IPS-11a (cell line): ENCODE measurements at regions not wholly inside any gene's neighbourhood (a gene's known extent, or its start where the extent isn't known, plus 50 kb on each side); places are given as distances from the start of the nearest gene placed in this dataset.

Experiments
- H3K4me3 ChIP-seq: one replicate; pipeline ENCODE4 v1.5.1; 2013; ENCODE audit warnings: low read depth, low read length, control low read depth

- H3K4me3 ChIP-seq, result no peak overlapping the region
These were observed 66.9 kb upstream of the BAIAP2L1 start for GRCh38 chr7:98467570-98468312.

- no peak overlapping the region for H3K4me3 ChIP-seq
These were observed 64.1 kb upstream of the BAIAP2L1 start for GRCh38 chr7:98465022-98465421.

DNA sequence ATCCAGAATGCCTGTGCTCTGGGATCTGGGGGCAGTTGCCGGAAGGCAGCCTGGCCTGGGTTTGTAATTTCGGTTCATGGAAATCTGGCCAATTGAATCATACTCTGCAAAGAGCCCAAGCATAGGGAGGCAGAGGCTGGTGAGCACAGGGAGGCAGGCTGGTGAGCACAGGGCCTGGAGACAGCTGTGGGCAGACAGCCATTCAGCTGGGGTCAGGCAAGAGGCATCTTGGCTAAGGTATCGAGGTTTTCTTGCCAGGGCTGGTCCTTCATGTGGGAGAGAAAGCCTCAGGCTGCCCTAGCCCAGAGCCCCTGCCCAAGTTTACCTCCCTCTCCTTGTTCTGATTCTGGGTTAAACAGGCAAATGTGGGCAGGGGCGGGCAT lies 63.7 kb upstream of the BAIAP2L1 start:
- no peak overlapping the region for H3K4me3 ChIP-seq

DNA sequence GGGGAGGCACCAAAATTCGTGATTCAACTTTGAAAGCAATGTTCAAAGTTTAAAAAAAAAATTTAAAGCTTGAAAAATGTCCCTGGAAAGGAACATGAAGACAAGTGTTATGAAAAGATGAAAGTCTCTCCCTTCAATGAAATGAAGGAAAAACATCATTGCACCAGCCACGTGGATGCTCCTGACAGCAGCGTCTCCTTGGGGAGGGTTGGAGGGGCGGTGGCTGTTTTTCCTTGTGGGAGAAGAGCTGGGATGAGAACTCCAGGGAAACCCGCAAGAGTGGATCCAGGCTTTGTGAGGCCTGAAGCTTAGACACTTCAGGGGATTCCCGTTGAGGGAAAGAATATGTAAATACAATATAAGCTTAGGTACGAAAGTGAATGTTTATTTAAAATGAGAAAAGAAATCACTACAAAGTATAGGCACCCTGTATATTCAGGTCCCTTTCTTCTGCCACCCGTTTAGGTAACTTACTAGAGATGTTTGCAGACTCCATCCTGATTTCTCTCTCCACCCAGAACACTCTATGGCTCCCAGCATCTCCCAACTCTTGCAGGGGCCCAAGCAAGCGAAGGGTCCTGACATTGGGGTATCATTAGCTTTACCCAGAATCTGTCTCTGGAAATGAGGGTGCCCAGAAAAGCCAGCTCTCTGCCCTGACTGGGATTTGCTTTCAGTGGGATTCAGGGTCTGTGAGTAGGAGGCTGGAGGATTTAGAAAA lies 63.1 kb upstream of the BAIAP2L1 start:
- no peak overlapping the region for H3K4me3 ChIP-seq

DNA sequence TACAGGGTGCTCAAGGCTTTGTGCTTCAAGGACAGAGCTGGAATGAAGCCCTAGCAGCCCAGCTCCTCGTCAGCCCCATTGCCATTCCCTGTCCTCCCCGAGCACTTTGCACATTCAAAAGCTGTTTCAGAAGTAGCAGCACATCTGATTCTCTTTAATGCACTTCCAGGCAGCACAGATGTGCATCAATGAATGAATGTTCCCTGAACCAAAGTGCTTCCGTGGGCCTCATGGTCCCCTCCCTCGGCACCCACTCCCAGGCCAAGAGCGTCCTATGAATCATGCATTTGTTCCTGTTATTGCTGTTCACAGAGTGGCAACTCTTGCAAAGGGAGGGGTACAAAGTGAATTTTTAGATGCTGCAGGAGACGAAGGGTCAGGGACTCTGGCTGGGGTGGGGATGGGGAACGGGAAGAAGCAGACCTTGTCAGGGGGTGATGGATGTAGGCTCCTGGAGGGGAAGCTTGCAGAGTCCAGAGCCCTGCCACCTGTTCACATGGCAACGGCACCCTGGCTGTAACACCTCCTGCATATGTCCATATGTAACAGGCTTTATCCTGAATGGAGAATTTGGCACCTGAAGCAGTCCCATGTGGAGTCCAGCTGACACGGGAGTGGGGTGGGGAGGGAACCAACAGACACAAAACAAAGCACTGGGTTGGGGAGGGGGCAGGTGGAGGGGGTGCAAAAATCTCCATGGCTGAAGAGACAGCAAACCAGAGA lies 62.2 kb upstream of the BAIAP2L1 start:
- H3K4me3 ChIP-seq, result no peak overlapping the region

DNA sequence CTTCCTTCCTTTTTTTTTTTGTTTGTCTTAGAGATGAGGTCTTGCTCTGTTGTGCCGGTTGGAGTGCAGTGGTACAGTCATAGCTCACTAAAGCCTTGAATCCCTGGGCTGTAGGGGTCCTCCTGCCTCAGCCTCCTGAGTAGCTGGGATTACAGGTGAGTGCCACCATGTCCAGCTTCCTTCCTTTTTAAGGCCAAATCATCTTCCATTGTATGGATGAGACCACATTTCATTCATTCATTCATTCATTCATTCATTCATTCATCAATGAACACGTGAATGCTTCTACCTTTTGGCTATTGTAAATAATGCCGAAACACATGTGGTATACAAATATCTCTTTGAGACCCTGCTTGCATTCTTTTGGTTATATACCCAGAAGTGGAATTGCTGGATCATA lies 60.0 kb upstream of the BAIAP2L1 start:
- no peak overlapping the region for H3K4me3 ChIP-seq

- H3K4me3 ChIP-seq, result no peak overlapping the region
These were observed 58.6 kb upstream of the BAIAP2L1 start for GRCh38 chr7:98459529-98459928.

DNA sequence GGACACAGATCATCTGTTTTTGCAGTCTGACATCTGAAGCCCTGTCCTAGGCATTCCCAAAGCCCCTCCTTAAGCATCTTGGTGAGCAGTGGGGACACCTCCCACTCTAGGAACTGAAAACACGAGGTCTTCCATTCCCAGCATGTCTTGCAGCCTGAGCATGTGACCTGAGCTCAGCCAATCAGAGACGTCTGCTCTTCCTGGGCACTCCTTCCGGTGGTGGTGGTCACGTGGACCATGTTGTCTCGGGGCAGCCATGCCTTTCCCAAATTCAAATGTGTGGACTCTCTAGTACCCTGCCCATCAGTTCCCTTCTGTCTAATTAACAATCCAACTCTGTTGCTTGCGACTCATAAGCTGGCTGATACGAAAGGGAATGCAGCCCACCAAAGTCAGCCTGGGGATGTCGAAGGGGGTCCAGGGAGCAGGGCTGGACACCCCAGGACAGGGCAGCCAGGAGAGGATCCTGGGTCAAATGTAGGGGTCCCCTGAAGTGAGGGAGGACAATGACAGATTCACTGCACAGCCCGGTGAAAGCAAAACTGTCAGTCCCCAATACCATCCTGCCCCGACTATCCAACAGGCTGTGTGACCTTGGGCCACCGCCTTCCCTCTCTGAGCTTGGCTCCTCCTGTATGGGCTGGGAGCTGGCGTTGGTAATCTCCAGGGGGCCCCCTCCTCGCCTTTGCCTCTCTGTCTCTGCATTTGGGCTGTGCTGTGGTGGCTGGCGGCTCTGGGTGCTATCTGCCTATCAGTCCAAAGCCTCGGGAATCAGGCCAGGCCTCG lies 57.4 kb upstream of the BAIAP2L1 start:
- no peak overlapping the region for H3K4me3 ChIP-seq

GRCh38 chr7:98456866-98457265 lies 56.0 kb upstream of the BAIAP2L1 start:
- H3K4me3 ChIP-seq, result no peak overlapping the region

DNA sequence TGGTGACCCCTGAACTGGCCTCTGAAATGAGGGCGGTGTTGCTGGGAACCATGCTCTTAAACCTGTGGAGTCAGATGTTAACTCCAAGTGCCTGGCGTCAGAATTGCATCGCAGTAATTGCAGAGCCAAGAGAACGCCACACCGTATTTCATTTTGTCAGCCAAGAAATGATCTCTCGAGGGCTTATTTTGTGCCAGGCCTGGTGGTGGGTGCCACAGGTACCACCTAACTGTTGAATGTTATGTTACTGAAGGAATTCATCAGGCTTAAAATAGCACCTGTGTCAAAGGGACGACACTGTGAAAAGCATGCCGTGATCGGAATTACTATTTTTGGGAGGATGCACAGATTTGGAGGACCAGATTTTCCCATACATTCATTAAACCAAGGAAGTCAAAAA lies 51.9 kb upstream of the BAIAP2L1 start:
- no peak overlapping the region for H3K4me3 ChIP-seq
